Stimulated activated CD8-positive, alpha-beta memory T cell treated with anti-CD3 and anti-CD28 coated beads, Interleukin-7, amount 100 ng/mL, for 24 hours (primary cell): ENCODE measurements at regions not wholly inside any gene's neighbourhood (a gene's known extent, or its start where the extent isn't known, plus 50 kb on each side); places are given as distances from the start of the nearest gene placed in this dataset.

Source experiments
- DNase-seq: peaks from one replicate; pipeline ENCODE4 v3.0.0-alpha.2; 2020; ENCODE audit warnings: low read depth

- DNase-seq: no peak
Observed at GRCh38 chr6:99138445-99138844, 190.7 kb upstream of the FBXL4 start.

GRCh38 chr6:99137314-99137713 is 189.6 kb upstream of the FBXL4 start:
- DNase-seq: no peak

- no peak for DNase-seq
Observed at GRCh38 chr6:99136488-99136887, 188.7 kb upstream of the FBXL4 start.

- no peak for DNase-seq
Observed at GRCh38 chr6:99132026-99132635, 184.4 kb upstream of the FBXL4 start.

- no peak for DNase-seq
Observed at GRCh38 chr6:99130897-99131873, 183.4 kb upstream of the FBXL4 start.

GRCh38 chr6:99129835-99130234 is 182.1 kb upstream of the FBXL4 start:
- DNase-seq: no peak

GRCh38 chr6:99121748-99122147 is 174.0 kb upstream of the FBXL4 start:
- DNase-seq: no peak

GRCh38 chr6:99120641-99121040 is 172.9 kb upstream of the FBXL4 start:
- DNase-seq: no peak

- DNase-seq: no peak
Observed at GRCh38 chr6:99119109-99120031, 171.6 kb upstream of the FBXL4 start.

GRCh38 chr6:99114769-99115406 is 167.1 kb upstream of the FBXL4 start:
- no peak for DNase-seq

GRCh38 chr6:99111590-99111989 is 163.8 kb upstream of the FBXL4 start:
- no peak for DNase-seq

- no peak for DNase-seq
Observed at GRCh38 chr6:99110029-99110428, 162.3 kb upstream of the FBXL4 start.

GRCh38 chr6:99104218-99104617 is 156.5 kb upstream of the FBXL4 start:
- DNase-seq: no peak

- DNase-seq: no peak
Observed at GRCh38 chr6:99099243-99099642, 151.5 kb upstream of the FBXL4 start.

GRCh38 chr6:99096170-99096569 is 148.4 kb upstream of the FBXL4 start:
- no peak for DNase-seq

GRCh38 chr6:99093456-99094190 is 145.9 kb upstream of the FBXL4 start:
- DNase-seq: no peak

- no peak for DNase-seq
Observed at GRCh38 chr6:99092461-99092860, 144.7 kb upstream of the FBXL4 start.

- DNase-seq: no peak
Observed at GRCh38 chr6:99091985-99092384, 144.2 kb upstream of the FBXL4 start.

- no peak for DNase-seq
Observed at GRCh38 chr6:99080191-99080590, 132.4 kb upstream of the FBXL4 start.

GRCh38 chr6:99079058-99079457 is 131.3 kb upstream of the FBXL4 start:
- DNase-seq: no peak

GRCh38 chr6:99073223-99073622 is 125.5 kb upstream of the FBXL4 start:
- no peak for DNase-seq
